ENCODE measurements at regions not wholly inside any gene's neighbourhood (a gene's known extent, or its start where the extent isn't known, plus 50 kb on each side); places are given as distances from the start of the nearest gene placed in this dataset.

GRCh38 chrX:4265036-4265435 is 551.6 kb upstream of the PRKX start:
- DNase-seq (ENCODE audit: low read depth in 2 of 2), result no peak

- DNase-seq (ENCODE audit: low read depth in 2 of 2), result no peak
Measured at GRCh38 chrX:4263030-4263803, 549.8 kb upstream of the PRKX start.

- no peak for DNase-seq (ENCODE audit: low read depth in 2 of 2)
Measured at GRCh38 chrX:4253092-4253491, 539.6 kb upstream of the PRKX start.

GRCh38 chrX:4249401-4249800 is 536.0 kb upstream of the PRKX start:
- no peak for DNase-seq (ENCODE audit: low read depth in 2 of 2)

GRCh38 chrX:4243759-4244158 is 530.3 kb upstream of the PRKX start:
- DNase-seq (ENCODE audit: low read depth in 2 of 2), result no peak

GRCh38 chrX:4240541-4241194 is 527.2 kb upstream of the PRKX start:
- DNase-seq (ENCODE audit: low read depth in 2 of 2), result no peak

GRCh38 chrX:4239650-4240540 is 526.4 kb upstream of the PRKX start:
- no peak for DNase-seq (ENCODE audit: low read depth in 2 of 2)

- no peak for DNase-seq (ENCODE audit: low read depth in 2 of 2)
Measured at GRCh38 chrX:4238916-4239315, 525.5 kb upstream of the PRKX start.

- no peak for DNase-seq (ENCODE audit: low read depth in 2 of 2)
Measured at GRCh38 chrX:4225086-4225485, 511.6 kb upstream of the PRKX start.

GRCh38 chrX:4206941-4207340 is 493.5 kb upstream of the PRKX start:
- no peak for DNase-seq (ENCODE audit: low read depth in 2 of 2)

GRCh38 chrX:4197971-4198370 is 484.5 kb upstream of the PRKX start:
- DNase-seq (ENCODE audit: low read depth in 2 of 2), result no peak

- no peak for DNase-seq (ENCODE audit: low read depth in 2 of 2)
Measured at GRCh38 chrX:4193500-4194155, 480.2 kb upstream of the PRKX start.

- no peak for DNase-seq (ENCODE audit: low read depth in 2 of 2)
Measured at GRCh38 chrX:4186331-4186730, 472.9 kb upstream of the PRKX start.

- DNase-seq (ENCODE audit: low read depth in 2 of 2), result no peak
Measured at GRCh38 chrX:4185086-4185485, 471.6 kb upstream of the PRKX start.

- no peak for DNase-seq (ENCODE audit: low read depth in 2 of 2)
Measured at GRCh38 chrX:4182408-4182806, 469.0 kb upstream of the PRKX start.

GRCh38 chrX:4181782-4182407 is 468.4 kb upstream of the PRKX start:
- no peak for DNase-seq (ENCODE audit: low read depth in 2 of 2)

- DNase-seq (ENCODE audit: low read depth in 2 of 2), result no peak
Measured at GRCh38 chrX:4179031-4179430, 465.6 kb upstream of the PRKX start.

- no peak for DNase-seq (ENCODE audit: low read depth in 2 of 2)
Measured at GRCh38 chrX:4175221-4175620, 461.8 kb upstream of the PRKX start.

GRCh38 chrX:4173743-4174142 is 460.3 kb upstream of the PRKX start:
- no peak for DNase-seq (ENCODE audit: low read depth in 2 of 2)

- DNase-seq (ENCODE audit: low read depth in 2 of 2), result no peak
Measured at GRCh38 chrX:4151798-4152197, 438.3 kb upstream of the PRKX start.

- DNase-seq (ENCODE audit: low read depth in 2 of 2), result no peak
Measured at GRCh38 chrX:4150259-4150658, 436.8 kb upstream of the PRKX start.

- no peak for DNase-seq (ENCODE audit: low read depth in 2 of 2)
Measured at GRCh38 chrX:4129626-4130025, 416.2 kb upstream of the PRKX start.
